Activated T-helper 2 cell treated with anti-CD3 and anti-CD28 coated beads, Interferon-gamma antibody, Interleukin-2, Interleukin-4, amounts not matched to agents 10 μg/mL and 5 μg/mL and 100 μg/mL, durations not matched to agents 14 hours and 24 hours and 36 hours (primary cell): ENCODE measurements at regions not wholly inside any gene's neighbourhood (a gene's known extent, or its start where the extent isn't known, plus 50 kb on each side); places are given as distances from the start of the nearest gene placed in this dataset.

Experiments used
- DNase-seq: peaks from one replicate; pipeline ENCODE4 v3.0.0; 2021; ENCODE audit warnings: low spot score
- H3K27ac Mint-ChIP-seq: one replicate; pipeline ENCODE4 v1.8.0; 2021; ENCODE audit warnings: mixed read lengths
- H3K27me3 Mint-ChIP-seq: one replicate; pipeline ENCODE4 v1.8.0; 2021; ENCODE audit warnings: low read depth, mixed read lengths
- H3K36me3 Mint-ChIP-seq: one replicate; pipeline ENCODE4 v1.8.0; 2021; ENCODE audit warnings: low read depth, mixed read lengths
- H3K4me1 Mint-ChIP-seq: one replicate; pipeline ENCODE4 v1.8.0; 2021; ENCODE audit warnings: low read depth, mixed read lengths
- H3K4me3 Mint-ChIP-seq: one replicate; pipeline ENCODE4 v1.8.0; 2021; ENCODE audit warnings: low read depth, mild to moderate bottlenecking, moderate library complexity, mixed read lengths
- H3K9me3 Mint-ChIP-seq: one replicate; pipeline ENCODE4 v1.8.0; 2021; ENCODE audit warnings: mixed read lengths
- intact Hi-C: fragments of 100-400 bp; cut with micrococcal nuclease; formaldehyde crosslinking; loops from one replicate; pipeline ENCODE4 v1.15.1; 2023

DNA sequence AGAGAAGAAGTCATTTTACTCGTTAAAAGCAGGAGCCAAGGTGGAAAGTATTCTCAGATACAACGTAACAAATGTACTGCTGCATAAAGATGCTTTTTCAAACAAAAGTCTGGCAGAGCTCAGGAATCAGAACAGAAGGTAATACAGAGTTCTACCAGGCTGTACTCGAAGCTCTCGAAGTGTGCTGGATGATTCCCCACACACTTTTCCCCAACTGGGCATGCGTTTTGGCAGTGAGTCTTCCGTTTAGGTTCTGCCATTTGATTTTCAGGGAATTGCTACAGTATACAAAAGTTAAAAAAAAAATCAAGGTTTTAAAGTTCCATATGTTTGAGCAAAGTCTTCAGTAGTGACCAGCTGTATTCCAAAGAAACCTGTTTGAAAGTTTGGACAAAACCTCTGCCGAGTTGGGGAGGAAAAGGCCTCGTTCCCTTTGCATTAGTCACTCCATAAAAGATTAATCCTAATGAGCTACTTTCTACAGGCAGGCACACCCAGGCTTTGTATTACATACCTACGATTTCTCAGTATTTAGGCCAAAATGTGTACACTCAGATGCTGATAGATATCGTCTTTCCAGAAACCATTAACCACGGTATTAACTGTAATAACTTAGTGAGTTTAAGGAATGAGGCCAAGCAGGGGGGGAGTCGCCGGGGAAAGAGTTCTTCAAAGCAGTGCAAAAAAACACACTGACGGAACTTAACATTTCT, 477.1 kb downstream of the LMO4 start:
- H3K27me3 Mint-ChIP-seq, result no peaks in the 10 kb centered on the region
- H3K27ac Mint-ChIP-seq, result no peak overlapping the region

DNA sequence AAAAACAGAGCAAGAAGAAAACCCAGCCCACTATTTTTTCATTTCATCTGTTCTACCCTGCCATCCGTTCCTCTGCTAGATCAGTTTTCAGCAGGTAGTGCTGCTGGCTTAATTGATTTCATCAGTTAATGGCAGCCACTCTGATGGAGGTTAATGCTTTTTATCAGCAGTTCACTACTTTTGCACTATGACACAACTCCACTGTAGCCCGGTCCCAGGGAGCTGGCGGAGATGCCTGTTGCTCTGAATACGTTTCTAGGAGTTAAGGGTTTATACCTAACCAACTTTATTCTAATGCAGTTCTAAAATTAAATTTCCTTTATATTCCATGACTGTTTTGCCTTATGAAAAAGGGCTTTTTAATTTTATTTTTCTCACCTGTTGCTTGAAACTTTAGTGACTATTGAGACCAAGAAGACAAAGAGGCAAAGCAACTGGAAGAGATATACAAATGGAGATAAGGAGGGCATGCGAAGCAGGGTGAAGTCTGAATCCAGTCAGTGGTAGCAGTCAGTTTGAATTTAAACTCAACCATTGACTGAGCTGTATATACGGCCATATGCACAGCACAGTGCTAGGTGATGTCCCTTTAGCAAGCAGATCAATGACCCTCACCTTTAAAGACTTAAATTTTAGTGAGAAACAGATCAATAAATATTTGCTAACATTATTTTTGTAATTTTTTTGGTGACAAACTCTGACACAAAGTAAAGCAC, 477.9 kb downstream of the LMO4 start:
- H3K36me3 Mint-ChIP-seq, result no peaks in the 10 kb centered on the region
- intact Hi-C loops, result no loop called here
- H3K4me1 Mint-ChIP-seq, result no peaks in the 10 kb centered on the region
- H3K27me3 Mint-ChIP-seq, result no peaks in the 10 kb centered on the region
- no peaks in the 10 kb centered on the region for H3K9me3 Mint-ChIP-seq
- no peak overlapping the region for H3K27ac Mint-ChIP-seq
- DNase-seq, result no peak
- H3K4me3 Mint-ChIP-seq, result no peak overlapping the region

More for the DNA sequence above, 477.1 kb downstream of the LMO4 start:
- no peaks in the 10 kb centered on the region for H3K9me3 Mint-ChIP-seq
- H3K4me1 Mint-ChIP-seq, result no peaks in the 10 kb centered on the region
- no peak for DNase-seq
- no peaks in the 10 kb centered on the region for H3K36me3 Mint-ChIP-seq
- intact Hi-C loops, result no loop called here
- H3K4me3 Mint-ChIP-seq, result no peak overlapping the region

DNA sequence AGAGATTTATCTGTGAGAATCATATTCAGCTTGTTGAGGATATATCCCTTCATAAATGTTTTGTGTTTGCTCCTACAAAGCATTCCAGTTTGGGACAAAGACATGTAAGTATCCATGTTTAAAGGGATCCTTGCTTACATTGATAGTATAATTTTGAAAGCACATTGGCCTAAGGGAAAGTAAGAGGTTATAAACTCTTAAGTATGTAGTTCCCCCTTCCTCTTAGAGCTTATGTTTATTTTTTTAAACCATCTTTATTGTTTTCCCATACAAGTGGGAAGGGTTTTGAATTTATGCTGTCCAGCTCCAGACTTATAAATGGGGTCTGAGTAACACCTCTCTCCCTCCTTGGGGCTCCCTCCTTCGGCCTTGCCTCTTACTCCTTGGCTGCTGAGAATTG, 481.5 kb downstream of the LMO4 start:
- no peak overlapping the region for H3K27ac Mint-ChIP-seq
- no peak for DNase-seq
- H3K4me3 Mint-ChIP-seq, result no peak overlapping the region
- H3K9me3 Mint-ChIP-seq, result no peaks in the 10 kb centered on the region
- intact Hi-C loops, result no loop called here
- no peaks in the 10 kb centered on the region for H3K36me3 Mint-ChIP-seq
- no peaks in the 10 kb centered on the region for H3K4me1 Mint-ChIP-seq
- no peaks in the 10 kb centered on the region for H3K27me3 Mint-ChIP-seq

DNA sequence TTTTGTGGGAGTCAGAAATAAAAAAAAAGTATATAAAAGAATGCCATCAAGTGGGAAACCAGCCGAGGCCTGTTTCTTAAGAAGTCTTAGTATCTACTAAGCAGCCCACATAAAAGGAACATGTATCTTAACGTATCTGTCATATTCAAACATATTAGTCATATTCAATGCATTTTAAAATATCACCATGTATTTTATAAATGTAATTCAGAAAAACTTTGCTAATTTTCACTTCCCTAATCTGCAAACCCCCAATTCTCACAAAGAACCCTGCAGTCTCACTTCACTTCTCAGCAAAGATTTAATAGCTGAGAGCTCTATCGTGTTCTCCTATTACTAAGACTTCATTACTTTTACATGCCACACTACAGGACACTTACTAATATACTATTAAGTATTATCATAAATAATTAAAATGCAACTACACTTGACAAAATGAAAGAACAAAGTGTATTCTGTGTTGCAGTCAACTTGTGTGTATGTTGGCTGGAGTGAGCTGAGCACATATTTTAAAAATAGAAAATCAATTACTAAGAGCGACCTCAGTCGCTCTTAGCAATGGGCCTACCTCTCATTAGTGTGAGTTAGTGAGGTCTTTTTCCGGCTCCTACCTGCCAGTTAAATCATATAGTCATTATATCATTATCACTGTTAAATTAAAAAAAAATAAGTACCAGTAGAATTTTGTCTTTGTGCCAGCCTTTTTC, 484.3 kb downstream of the LMO4 start:
- no peaks in the 10 kb centered on the region for H3K27me3 Mint-ChIP-seq
- DNase-seq, result no peak
- no peaks in the 10 kb centered on the region for H3K4me1 Mint-ChIP-seq
- H3K9me3 Mint-ChIP-seq, result no peaks in the 10 kb centered on the region
- H3K4me3 Mint-ChIP-seq, result no peak overlapping the region
- no peak overlapping the region for H3K27ac Mint-ChIP-seq
- H3K36me3 Mint-ChIP-seq, result no peaks in the 10 kb centered on the region
- intact Hi-C loops, result no loop called here

DNA sequence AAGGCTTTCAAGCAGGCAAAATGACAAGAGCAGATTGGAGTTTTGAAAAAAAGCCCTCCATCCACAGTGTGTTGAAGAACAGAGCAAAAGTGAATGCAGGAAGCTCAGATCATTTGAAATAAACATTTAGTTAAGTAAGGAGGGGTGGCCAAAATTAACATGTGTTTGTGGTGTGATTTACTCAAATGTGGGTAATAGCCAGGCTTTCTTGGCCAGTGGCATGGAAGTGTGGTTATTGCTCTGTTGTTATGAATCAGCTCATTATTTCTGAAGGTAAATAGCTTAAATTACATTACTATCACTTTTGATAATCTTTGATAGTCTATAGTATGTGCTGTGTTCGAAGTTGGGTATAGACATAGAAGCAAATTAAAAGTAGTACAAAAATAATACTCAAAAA, 485.9 kb downstream of the LMO4 start:
- no peaks in the 10 kb centered on the region for H3K9me3 Mint-ChIP-seq
- no peaks in the 10 kb centered on the region for H3K4me1 Mint-ChIP-seq
- intact Hi-C loops, result no loop called here
- H3K27ac Mint-ChIP-seq, result no peak overlapping the region
- no peak overlapping the region for H3K4me3 Mint-ChIP-seq
- H3K36me3 Mint-ChIP-seq, result no peaks in the 10 kb centered on the region
- H3K27me3 Mint-ChIP-seq, result no peaks in the 10 kb centered on the region
- DNase-seq, result no peak

DNA sequence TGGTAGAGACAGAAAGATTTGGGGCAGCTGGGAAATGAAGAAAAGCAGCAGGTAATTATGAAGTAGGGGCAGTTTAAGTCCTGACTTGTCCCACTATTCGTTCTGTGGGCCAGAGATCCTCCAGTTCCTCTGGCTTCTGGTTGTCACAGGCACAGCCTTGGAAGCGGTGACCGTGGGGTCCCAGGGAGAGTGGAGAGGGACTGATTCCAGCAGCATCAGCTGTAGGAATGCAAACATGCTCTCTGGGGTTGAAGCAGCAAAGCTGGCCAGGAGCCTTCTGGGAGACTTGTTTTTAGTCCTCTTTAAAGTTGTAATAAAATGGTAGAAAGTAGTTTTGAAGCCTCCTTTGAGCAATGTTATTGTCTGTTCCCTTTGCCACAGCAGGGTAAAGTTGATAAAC, 488.0 kb downstream of the LMO4 start:
- no peak for DNase-seq
- no peaks in the 10 kb centered on the region for H3K4me1 Mint-ChIP-seq
- no peak overlapping the region for H3K4me3 Mint-ChIP-seq
- no peaks in the 10 kb centered on the region for H3K36me3 Mint-ChIP-seq
- intact Hi-C loops, result no loop called here
- H3K9me3 Mint-ChIP-seq, result no peaks in the 10 kb centered on the region
- no peaks in the 10 kb centered on the region for H3K27me3 Mint-ChIP-seq
- no peak overlapping the region for H3K27ac Mint-ChIP-seq

DNA sequence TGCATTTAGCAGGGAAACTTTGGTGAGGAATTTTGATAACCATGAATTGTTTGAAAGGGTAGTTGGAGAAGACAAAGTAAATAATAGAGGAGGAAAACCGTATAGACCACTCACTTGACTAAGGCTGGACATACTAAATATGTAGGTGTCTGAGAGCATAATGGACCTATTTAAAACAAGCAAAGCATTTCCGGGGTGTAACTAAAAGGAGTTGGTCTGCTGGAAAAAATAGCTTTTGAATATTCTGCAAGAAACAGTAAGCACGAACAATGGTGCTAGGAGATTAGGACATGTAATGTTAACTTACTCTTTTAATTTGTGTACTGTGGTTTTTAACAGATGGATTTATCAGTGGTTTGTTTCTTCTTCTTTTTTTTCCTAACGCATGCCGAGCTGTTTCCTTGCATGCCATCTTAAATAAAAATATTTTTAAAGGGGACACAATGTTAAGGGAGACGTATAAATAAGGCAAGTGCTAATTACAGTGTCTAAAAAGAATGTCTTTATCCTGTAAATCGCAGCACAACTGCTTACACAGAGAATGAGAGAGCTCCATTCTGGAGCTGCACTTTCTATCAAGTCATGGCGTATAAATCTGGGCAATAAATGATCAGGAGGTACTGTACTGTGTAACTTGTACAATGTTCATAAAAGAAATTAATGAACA, 492.1 kb downstream of the LMO4 start:
- intact Hi-C loops, result no loop called here
- no peaks in the 10 kb centered on the region for H3K27me3 Mint-ChIP-seq

DNA sequence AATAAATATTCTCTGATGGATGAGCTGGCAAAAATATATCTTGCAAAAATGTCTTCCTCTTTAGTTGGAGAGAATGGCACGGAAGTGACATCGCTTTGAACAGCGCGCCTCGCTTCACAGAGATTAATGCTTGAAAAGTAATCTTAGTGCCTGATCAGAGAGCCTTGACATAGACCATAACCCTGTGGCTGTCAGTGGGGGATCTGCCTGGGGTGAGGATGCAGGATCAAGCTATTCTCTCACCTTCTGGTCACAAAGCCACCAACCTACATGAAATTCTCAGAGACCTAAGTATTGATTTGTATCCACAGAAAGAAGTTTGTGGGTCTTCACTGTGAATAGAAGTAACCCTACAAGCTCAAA, 492.6 kb downstream of the LMO4 start:
- Mint-ChIP-seq H3K27ac (no peak overlapping the region), H3K4me3 (no peak overlapping the region), H3K27me3 (no peaks in the 10 kb centered on the region), H3K36me3 (no peaks in the 10 kb centered on the region), H3K4me1 (no peaks in the 10 kb centered on the region), H3K9me3 (no peaks in the 10 kb centered on the region)
- DNase-seq, result no peak
- intact Hi-C loops, result no loop called here

More for the DNA sequence above, 492.1 kb downstream of the LMO4 start:
- no peak for DNase-seq
- Mint-ChIP-seq H3K4me3 (no peak overlapping the region), H3K36me3 (no peaks in the 10 kb centered on the region), H3K4me1 (no peaks in the 10 kb centered on the region), H3K27ac (no peak overlapping the region), H3K9me3 (no peaks in the 10 kb centered on the region)

DNA sequence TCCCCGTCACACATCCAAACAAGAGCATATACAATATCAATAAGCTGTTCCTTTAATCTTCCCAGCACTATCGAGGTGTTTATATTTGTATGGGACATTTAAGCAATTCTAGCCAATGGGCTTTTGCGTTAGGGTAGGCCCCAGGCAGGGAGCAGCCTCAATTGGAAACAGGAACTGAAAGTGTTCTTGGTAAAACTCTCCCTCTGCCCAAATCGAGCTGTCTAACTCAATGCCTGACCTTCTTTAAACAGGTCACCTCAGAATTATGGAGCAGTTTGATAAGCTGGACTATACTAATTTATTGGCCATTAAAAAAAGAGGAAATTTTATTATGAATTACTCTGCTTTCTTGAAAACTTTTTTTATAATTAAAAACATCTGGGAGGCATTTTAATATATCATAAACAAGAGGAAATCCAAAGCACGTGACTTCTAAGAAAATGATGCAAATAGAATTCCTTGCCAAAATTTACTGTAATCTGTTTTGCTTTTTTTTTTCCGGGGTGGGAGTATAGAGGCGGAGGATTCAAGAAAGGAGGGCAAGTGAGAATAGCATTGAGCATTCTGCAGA, 498.1 kb downstream of the LMO4 start:
- intact Hi-C loops, result no loop called here
- no peak overlapping the region for H3K4me3 Mint-ChIP-seq
- H3K27me3 Mint-ChIP-seq, result no peaks in the 10 kb centered on the region
- H3K9me3 Mint-ChIP-seq, result no peaks in the 10 kb centered on the region
- no peaks in the 10 kb centered on the region for H3K4me1 Mint-ChIP-seq
- no peaks in the 10 kb centered on the region for H3K36me3 Mint-ChIP-seq
- no peak for DNase-seq
- H3K27ac Mint-ChIP-seq, result no peak overlapping the region

DNA sequence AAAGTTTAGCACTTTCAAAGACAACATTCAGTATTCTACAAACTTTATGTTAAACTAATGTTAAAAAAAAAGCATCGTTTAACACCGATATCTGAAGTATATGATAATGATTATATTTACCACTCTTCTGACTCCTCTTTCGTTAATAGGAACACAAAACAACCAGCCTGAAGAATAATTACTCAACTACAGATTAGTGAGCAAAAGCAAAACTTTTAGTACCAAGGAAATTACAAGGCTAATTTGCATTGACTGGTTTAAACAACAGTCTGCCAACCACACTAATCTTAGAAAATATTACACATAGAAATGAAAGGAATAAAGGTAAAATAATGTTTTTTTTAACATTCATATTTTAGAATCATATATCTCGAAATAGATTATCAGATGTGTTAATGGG, 500.7 kb downstream of the LMO4 start:
- Mint-ChIP-seq H3K9me3 (no peaks in the 10 kb centered on the region), H3K4me1 (no peaks in the 10 kb centered on the region), H3K27ac (no peak overlapping the region), H3K4me3 (no peak overlapping the region), H3K27me3 (no peaks in the 10 kb centered on the region), H3K36me3 (no peaks in the 10 kb centered on the region)
- no peak for DNase-seq
- intact Hi-C loops, result no loop called here

DNA sequence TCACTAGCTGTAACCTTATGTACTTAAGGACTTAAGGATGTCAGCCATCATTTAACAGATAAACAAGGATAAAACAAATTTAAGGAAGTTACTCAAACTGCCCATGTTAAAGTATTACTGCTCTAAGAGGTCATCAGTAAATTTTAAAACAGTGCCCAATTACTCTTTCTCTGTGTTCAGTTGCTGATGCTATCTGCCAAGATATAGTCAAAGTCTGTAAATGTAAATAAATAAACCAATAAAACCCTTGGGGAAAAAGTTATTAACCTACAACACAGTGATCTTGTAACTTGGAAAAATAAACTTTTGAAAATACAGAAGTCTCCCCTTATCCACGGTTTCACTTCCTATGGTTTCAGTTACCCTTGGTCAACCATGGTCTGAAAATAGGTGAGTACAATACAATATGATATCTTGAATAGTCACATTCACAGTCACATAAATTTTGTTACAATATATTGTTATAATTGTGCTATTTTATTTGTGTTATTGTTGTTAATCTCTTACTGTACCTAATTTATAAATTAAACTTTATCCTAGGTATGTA, 501.8 kb downstream of the LMO4 start:
- Mint-ChIP-seq H3K4me1 (no peaks in the 10 kb centered on the region), H3K27me3 (no peaks in the 10 kb centered on the region), H3K27ac (no peak overlapping the region), H3K36me3 (no peaks in the 10 kb centered on the region), H3K4me3 (no peak overlapping the region), H3K9me3 (no peaks in the 10 kb centered on the region)
- no peak for DNase-seq
- intact Hi-C loops, result no loop called here

DNA sequence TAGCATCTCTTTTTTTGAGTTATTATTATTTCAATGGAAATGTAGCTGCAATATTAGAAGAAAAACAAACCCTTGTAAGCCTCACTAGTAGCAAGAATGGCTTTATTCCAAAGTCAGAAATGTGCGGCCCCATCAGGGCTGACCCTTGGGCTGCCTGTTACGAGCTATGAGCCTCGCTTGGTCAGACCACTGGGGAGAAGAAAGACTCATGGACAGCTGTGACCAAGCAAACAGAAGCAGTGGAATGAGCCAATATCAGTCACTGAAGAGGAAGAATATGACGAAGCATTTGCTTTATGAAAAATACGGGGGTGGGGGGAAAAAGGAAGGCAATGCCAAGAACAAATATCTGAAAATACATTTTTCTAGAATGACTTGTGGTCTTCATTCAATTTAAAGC, 504.5 kb downstream of the LMO4 start:
- Mint-ChIP-seq H3K9me3 (no peaks in the 10 kb centered on the region), H3K27ac (no peak overlapping the region), H3K36me3 (no peaks in the 10 kb centered on the region), H3K4me1 (no peaks in the 10 kb centered on the region), H3K27me3 (no peaks in the 10 kb centered on the region), H3K4me3 (no peak overlapping the region)
- intact Hi-C loops, result no loop called here
- no peak for DNase-seq
